GM12873 (cell line): ENCODE measurements at regions not wholly inside any gene's neighbourhood (a gene's known extent, or its start where the extent isn't known, plus 50 kb on each side); places are given as distances from the start of the nearest gene placed in this dataset.

Experiments
- TF ChIP-seq, protein P1 (sequence below): IDR thresholded peaks from 2 replicates; pipeline ENCODE4 v1.5.1; 2012; ENCODE audit warnings: low read depth, mild to moderate bottlenecking, moderate library complexity, low read length, control low read depth; ENCODE audit not compliant: insufficient read depth; ENCODE audit errors: missing control alignments

DNA sequence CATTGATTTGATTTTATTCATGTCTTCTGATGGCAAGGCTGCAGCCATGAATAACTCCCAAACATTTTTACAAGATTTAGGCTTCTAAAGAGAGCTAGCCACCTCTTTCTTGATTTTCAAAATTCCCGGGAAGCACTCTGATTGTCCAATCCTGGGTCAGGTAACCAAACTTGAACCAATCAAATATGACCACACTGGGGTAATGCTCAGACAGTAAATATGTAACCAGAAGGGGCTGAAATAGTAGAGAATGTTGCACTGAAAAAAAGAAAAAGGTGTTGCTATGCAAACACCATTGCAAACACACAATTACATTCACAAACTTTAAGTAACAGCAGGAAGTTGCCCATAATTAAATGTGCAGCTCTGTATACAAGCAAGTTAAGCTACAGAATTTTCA, 112.9 kb upstream of the IQCM start:
- TF ChIP-seq, protein P1, sequence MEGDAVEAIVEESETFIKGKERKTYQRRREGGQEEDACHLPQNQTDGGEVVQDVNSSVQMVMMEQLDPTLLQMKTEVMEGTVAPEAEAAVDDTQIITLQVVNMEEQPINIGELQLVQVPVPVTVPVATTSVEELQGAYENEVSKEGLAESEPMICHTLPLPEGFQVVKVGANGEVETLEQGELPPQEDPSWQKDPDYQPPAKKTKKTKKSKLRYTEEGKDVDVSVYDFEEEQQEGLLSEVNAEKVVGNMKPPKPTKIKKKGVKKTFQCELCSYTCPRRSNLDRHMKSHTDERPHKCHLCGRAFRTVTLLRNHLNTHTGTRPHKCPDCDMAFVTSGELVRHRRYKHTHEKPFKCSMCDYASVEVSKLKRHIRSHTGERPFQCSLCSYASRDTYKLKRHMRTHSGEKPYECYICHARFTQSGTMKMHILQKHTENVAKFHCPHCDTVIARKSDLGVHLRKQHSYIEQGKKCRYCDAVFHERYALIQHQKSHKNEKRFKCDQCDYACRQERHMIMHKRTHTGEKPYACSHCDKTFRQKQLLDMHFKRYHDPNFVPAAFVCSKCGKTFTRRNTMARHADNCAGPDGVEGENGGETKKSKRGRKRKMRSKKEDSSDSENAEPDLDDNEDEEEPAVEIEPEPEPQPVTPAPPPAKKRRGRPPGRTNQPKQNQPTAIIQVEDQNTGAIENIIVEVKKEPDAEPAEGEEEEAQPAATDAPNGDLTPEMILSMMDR = no peak

DNA sequence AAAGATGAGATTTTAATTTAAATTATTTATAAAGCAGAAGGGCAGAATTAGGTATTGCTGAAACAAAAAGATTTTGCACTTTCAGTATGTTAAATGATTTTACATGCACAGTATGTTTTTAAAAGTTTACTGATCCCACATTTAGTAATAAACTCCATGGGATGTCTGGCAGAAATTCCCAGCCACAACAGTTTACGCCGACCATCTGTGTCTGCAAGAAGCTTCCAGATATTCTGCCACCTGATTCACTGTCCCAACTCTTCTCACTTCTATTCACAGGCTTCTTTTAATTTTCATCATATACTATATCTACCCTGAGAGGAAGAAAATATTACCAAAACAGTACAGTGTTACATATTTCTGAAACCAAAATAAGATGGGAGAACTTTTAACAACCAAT, 115.8 kb upstream of the IQCM start:
- TF ChIP-seq, protein P1 = no peak

DNA sequence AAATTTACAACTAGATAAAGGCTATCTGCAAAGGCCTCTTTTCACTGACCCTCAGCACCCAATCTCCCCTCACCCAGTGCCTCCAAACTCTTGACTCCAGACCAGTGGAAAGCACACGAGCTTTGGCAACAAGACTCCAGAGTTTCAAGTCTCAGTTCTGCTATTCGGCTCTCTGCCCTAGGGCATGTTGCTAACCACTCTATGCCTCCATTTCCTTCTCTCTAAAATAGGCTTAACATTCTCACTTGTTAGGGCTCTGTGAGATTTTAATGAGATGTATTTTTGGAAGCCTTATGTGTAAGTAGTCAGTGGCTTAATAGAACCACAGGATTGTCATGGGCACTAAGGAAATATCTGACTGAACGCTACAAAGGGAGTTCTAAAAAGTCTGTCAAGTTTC, 116.5 kb upstream of the IQCM start:
- TF ChIP-seq, protein P1 = no peak

DNA sequence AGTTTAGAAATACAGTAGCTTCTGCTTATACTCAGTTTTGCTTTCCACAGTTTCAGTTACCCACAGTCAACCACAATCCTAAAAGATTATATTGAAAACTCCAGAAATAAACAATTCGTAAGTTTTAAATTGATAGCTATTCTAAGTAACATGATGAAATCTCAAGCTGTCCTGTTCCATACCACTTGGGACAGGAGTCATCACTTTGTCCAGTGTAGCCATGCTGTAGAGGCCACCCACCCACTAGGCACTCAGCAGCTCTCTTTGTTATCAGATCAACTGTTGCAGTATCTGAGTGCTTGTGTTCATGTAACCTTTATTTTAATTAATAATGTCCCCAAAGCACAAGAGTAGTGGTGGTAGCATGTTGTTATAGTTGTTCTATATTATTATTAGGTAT, 117.5 kb upstream of the IQCM start:
- TF ChIP-seq, protein P1 = no peak

DNA sequence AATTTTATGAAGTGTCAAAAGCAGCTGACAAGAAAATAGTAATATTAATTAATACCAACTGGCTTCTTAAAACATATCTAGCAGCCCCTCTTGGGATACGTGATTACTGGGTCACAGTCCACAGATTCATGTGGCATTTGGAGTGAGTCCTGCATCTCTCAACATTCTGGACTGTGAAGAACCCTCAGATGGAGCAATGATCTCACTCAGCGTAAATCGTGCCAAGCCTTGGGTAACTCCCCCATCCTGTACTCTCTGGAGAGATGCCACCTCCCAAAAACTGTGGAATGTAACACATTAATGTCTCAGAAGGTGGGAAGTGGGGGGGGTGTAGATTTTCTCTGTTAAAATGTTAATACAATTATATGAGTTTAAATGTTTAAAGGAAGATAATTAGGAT, 118.2 kb upstream of the IQCM start:
- TF ChIP-seq, protein P1 = no peak

DNA sequence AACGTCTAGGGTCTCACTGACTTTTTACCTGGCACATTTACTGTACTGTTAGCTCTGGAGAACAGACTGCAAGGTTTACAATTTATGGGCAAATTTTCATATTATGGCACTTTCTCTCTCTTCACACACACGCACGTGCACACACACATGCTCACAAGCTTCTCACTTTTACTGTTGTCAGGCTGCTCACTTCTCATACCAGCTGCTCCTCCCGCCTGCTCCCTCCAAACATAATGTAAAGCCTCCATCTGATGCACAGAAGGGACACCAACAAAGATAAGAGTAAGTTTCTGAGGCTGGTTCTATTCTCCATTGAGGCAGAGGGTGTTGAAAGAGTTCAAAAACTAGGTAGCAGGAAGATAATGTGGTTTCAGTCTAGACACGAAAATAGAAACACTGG, 128.9 kb upstream of the DCLK2 start:
- TF ChIP-seq, protein P1 = no peak

DNA sequence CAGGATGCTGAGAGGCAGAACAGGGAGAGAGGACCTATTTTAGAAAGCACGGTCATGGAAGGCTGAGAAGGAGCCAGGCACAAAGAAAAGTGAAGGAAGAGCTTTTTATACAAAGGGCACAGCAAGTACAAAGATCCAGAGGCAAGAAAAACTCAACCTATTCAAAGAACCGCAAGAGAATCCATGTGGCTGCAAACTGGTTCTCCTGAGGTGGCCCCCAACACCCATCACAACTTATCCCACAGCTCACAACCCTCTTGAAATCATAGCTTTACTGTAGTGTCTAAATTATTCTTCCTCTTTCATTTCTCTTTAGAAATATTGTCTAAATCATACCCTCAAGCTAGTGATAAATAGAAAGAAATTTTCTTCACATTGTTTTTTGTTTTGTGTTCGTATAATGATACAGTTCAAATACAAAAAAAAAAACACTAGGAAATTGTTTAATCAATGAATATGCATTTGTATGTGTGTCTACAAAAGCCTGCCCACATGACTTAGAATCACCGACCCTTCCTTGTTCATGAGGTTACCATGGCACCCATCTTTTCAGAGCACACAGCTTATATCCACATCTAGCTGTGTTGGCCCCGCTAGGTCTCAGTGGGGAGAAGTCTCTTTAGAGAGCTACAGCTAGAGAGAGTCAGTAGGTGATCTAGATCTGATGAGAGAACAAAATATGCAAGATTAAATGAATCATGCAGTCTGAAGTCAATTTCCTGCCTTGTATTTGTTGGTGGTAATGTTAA, 126.9 kb upstream of the DCLK2 start:
- TF ChIP-seq, protein P1 = no peak
